ENCODE measurements at regions not wholly inside any gene's neighbourhood (a gene's known extent, or its start where the extent isn't known, plus 50 kb on each side); places are given as distances from the start of the nearest gene placed in this dataset.
"Not testable (repeated sequence)": the region's sequence is repeated elsewhere in the genome, so short reads cannot be mapped to it uniquely, and the experiment has no call there.

GRCh38 chr10:61262486-61263261 is 190.5 kb downstream of the TMEM26 start:
- DNase-seq, result no peak

- DNase-seq, result no peak
Observed at GRCh38 chr10:61257956-61258496, 195.2 kb downstream of the TMEM26 start.

- no peak for DNase-seq
Observed at GRCh38 chr10:61257136-61257535, 196.0 kb downstream of the TMEM26 start.

GRCh38 chr10:61252326-61252725 is 200.9 kb downstream of the TMEM26 start:
- DNase-seq, result not testable (repeated sequence)

- no peak for DNase-seq
Observed at GRCh38 chr10:61251089-61251488, 202.1 kb downstream of the TMEM26 start.

GRCh38 chr10:61250131-61250530 is 203.1 kb downstream of the TMEM26 start:
- DNase-seq, result no peak

- DNase-seq, result no peak
Observed at GRCh38 chr10:61248013-61248412, 205.2 kb downstream of the TMEM26 start.

GRCh38 chr10:61244261-61244775 is 208.9 kb downstream of the TMEM26 start:
- no peak for DNase-seq

- no peak for DNase-seq
Observed at GRCh38 chr10:61232780-61233179, 220.4 kb downstream of the TMEM26 start.

GRCh38 chr10:61225939-61226338 is 227.2 kb downstream of the TMEM26 start:
- DNase-seq, result no peak

- DNase-seq, result no peak
Observed at GRCh38 chr10:61223576-61223975, 229.6 kb downstream of the TMEM26 start.

- DNase-seq, result no peak
Observed at GRCh38 chr10:61219696-61220095, 233.5 kb downstream of the TMEM26 start.

- DNase-seq, result no peak
Observed at GRCh38 chr10:61217851-61218565, 235.2 kb downstream of the TMEM26 start.

GRCh38 chr10:61215246-61215645 is 237.9 kb downstream of the TMEM26 start:
- no peak for DNase-seq

- no peak for DNase-seq
Observed at GRCh38 chr10:61211468-61211867, 241.7 kb downstream of the TMEM26 start.

GRCh38 chr10:61197057-61197456 is 253.1 kb upstream of the RHOBTB1 start:
- DNase-seq, result no peak

GRCh38 chr10:61195211-61195610 is 251.2 kb upstream of the RHOBTB1 start:
- DNase-seq, result no peak

GRCh38 chr10:61192589-61192988 is 248.6 kb upstream of the RHOBTB1 start:
- DNase-seq, result not testable (repeated sequence)

- no peak for DNase-seq
Observed at GRCh38 chr10:61192042-61192441, 248.1 kb upstream of the RHOBTB1 start.

- no peak for DNase-seq
Observed at GRCh38 chr10:61189912-61190311, 245.9 kb upstream of the RHOBTB1 start.

GRCh38 chr10:61188691-61189090 is 244.7 kb upstream of the RHOBTB1 start:
- DNase-seq, result no peak

- no peak for DNase-seq
Observed at GRCh38 chr10:61188101-61188500, 244.1 kb upstream of the RHOBTB1 start.

- no peak for DNase-seq
Observed at GRCh38 chr10:61187601-61188000, 243.6 kb upstream of the RHOBTB1 start.

GRCh38 chr10:61186408-61186807 is 242.4 kb upstream of the RHOBTB1 start:
- DNase-seq, result no peak
